ENCODE measurements at regions not wholly inside any gene's neighbourhood (a gene's known extent, or its start where the extent isn't known, plus 50 kb on each side); places are given as distances from the start of the nearest gene placed in this dataset.

GRCh38 chrX:45722471-45722870 is 521.8 kb upstream of the DIPK2B start:
- TF ChIP-seq FOXA1 (IDR thresholded peaks at IDR 0.05) (no peak), FOXA1 (CRISPR knock-in tag; IDR thresholded peaks at IDR 0.05) (no peak), REST (IDR thresholded peaks at IDR 0.05; ENCODE audit: borderline replicate concordance in 1 of 2, low read depth in 1 of 2, low read length in 2 of 2) (no peak)
